H9 (cell line): ENCODE measurements at regions not wholly inside any gene's neighbourhood (a gene's known extent, or its start where the extent isn't known, plus 50 kb on each side); places are given as distances from the start of the nearest gene placed in this dataset.

Experiments
- DNase-seq: peaks from one replicate; pipeline ENCODE4 v3.0.0-alpha.2; 2017
- H2AFZ ChIP-seq: one replicate; pipeline ENCODE4 v1.6.1; 2013; ENCODE audit warnings: mild to moderate bottlenecking, low read length, control low read depth, moderate library complexity
- H2AK5ac ChIP-seq: 2 replicates; pipeline ENCODE4 v1.6.1; 2013; ENCODE audit warnings: low read length, control low read depth, mixed read lengths; ENCODE audit not compliant: insufficient read length
- H2BK120ac ChIP-seq: one replicate; pipeline ENCODE4 v1.6.1; 2013; ENCODE audit warnings: low read depth, mild to moderate bottlenecking, low read length, control low read depth, inconsistent platforms; ENCODE audit not compliant: poor library complexity, severe bottlenecking
- H2BK12ac ChIP-seq: 2 replicates; pipeline ENCODE4 v1.6.1; 2013; ENCODE audit warnings: low read length, control low read depth, mixed read lengths, low read depth; ENCODE audit not compliant: insufficient read length
- H2BK15ac ChIP-seq: 2 replicates; pipeline ENCODE4 v1.6.1; 2013; ENCODE audit warnings: low read depth, low read length, control low read depth
- H2BK20ac ChIP-seq: one replicate; pipeline ENCODE4 v1.6.1; 2013; ENCODE audit warnings: low read depth, mild to moderate bottlenecking, low read length, control low read depth, inconsistent platforms; ENCODE audit not compliant: poor library complexity, severe bottlenecking
- H2BK5ac ChIP-seq: 2 replicates; pipeline ENCODE4 v1.6.1; 2013; ENCODE audit warnings: low read length, control low read depth, mixed read lengths; ENCODE audit not compliant: insufficient read length
- H3K14ac ChIP-seq: 2 replicates; pipeline ENCODE4 v1.6.1; 2013; ENCODE audit warnings: low read length, control low read depth; ENCODE audit not compliant: insufficient read depth
- H3K18ac ChIP-seq: 2 replicates; pipeline ENCODE4 v1.6.1; 2013; ENCODE audit warnings: low read depth, mild to moderate bottlenecking, mixed read lengths, low read length, control low read depth; ENCODE audit not compliant: insufficient read length
- H3K23ac ChIP-seq: 2 replicates; pipeline ENCODE4 v1.6.1; 2013; ENCODE audit warnings: low read length, control low read depth, mixed read lengths, low read depth; ENCODE audit not compliant: insufficient read length
- H3K23me2 ChIP-seq: 2 replicates; pipeline ENCODE4 v1.6.1; 2013; ENCODE audit warnings: low read depth, mild to moderate bottlenecking, mixed read lengths, low read length, control low read depth; ENCODE audit not compliant: insufficient read length, poor library complexity, severe bottlenecking
- H3K27ac ChIP-seq: 2 replicates; pipeline ENCODE4 v1.5.1; 2013; ENCODE audit warnings: low read length, control low read depth, mixed read lengths, low read depth; ENCODE audit not compliant: insufficient read length
- H3K27me3 ChIP-seq: 2 replicates; pipeline ENCODE4 v1.6.1; 2013; ENCODE audit warnings: low read length, control low read depth, inconsistent platforms; ENCODE audit not compliant: insufficient read depth
- H3K4ac ChIP-seq: 2 replicates; pipeline ENCODE4 v1.6.1; 2013; ENCODE audit warnings: low read depth, mild to moderate bottlenecking, control low read depth, inconsistent platforms, low read length, moderate library complexity
- H3K4me1 ChIP-seq: 2 replicates; pipeline ENCODE4 v1.6.1; 2013; ENCODE audit warnings: low read length, control low read depth, inconsistent platforms; ENCODE audit not compliant: insufficient read depth
- H3K4me2 ChIP-seq: 2 replicates; pipeline ENCODE4 v1.6.1; 2013; ENCODE audit warnings: low read length, control low read depth, mixed read lengths; ENCODE audit not compliant: insufficient read length, insufficient read depth
- H3K56ac ChIP-seq: 2 replicates; pipeline ENCODE4 v1.6.1; 2013; ENCODE audit warnings: low read depth, mild to moderate bottlenecking, mixed read lengths, low read length, control low read depth; ENCODE audit not compliant: insufficient read length
- H3K79me1 ChIP-seq: 2 replicates; pipeline ENCODE4 v1.6.1; 2013; ENCODE audit warnings: low read depth, mild to moderate bottlenecking, moderate library complexity, low read length, control low read depth, inconsistent platforms; ENCODE audit not compliant: insufficient read depth, poor library complexity, severe bottlenecking
- H3K79me2 ChIP-seq: 2 replicates; pipeline ENCODE4 v1.6.1; 2013; ENCODE audit warnings: low read length, control low read depth, inconsistent platforms; ENCODE audit not compliant: insufficient read depth
- H3K9ac ChIP-seq: 2 replicates; pipeline ENCODE4 v1.6.1; 2013; ENCODE audit warnings: low read length, control low read depth, mixed read lengths; ENCODE audit not compliant: insufficient read length; ENCODE audit errors: extremely low read depth
- H3K9me3 ChIP-seq: one replicate; pipeline ENCODE4 v1.6.1; 2013; ENCODE audit warnings: low read depth, low read length, inconsistent platforms; ENCODE audit not compliant: control insufficient read depth
- H3T11ph ChIP-seq: one replicate; pipeline ENCODE4 v1.6.1; 2013; ENCODE audit warnings: mild to moderate bottlenecking, low read length, control low read depth, inconsistent platforms
- H4K20me1 ChIP-seq: one replicate; pipeline ENCODE4 v1.6.1; 2013; ENCODE audit not compliant: control insufficient read depth, insufficient read length, insufficient read depth
- H4K5ac ChIP-seq: 2 replicates; pipeline ENCODE4 v1.6.1; 2013; ENCODE audit warnings: low read depth, mild to moderate bottlenecking, mixed read lengths, low read length, control low read depth; ENCODE audit not compliant: insufficient read length
- H4K8ac ChIP-seq: replicated peaks from 2 replicates; pipeline ENCODE4 v1.6.1; 2013; ENCODE audit warnings: low read length, control low read depth, mixed read lengths, low read depth; ENCODE audit not compliant: insufficient read length
- H4K91ac ChIP-seq: 2 replicates; pipeline ENCODE4 v1.6.1; 2013; ENCODE audit warnings: low read depth, mild to moderate bottlenecking, moderate library complexity, mixed read lengths, low read length, control low read depth; ENCODE audit not compliant: insufficient read length
- H3K27ac Mint-ChIP-seq, 3 experiments: 2 replicates in 2 of 3; 3 replicates in 1 of 3; pipeline ENCODE4 v1.8.0; 2020 to 2021; ENCODE audit warnings: mixed read lengths in 3 of 3, mild to moderate bottlenecking in 1 of 3, moderate library complexity in 1 of 3
- H3K27me3 Mint-ChIP-seq: 2 replicates; pipeline ENCODE4 v1.8.0; 2021; ENCODE audit warnings: low read depth, mild to moderate bottlenecking, moderate library complexity, mixed read lengths
- H3K36me3 Mint-ChIP-seq, 3 experiments: 2 replicates in 2 of 3; 3 replicates in 1 of 3; pipeline ENCODE4 v1.8.0; 2020 to 2021; ENCODE audit warnings: low read depth in 3 of 3, mixed read lengths in 3 of 3; ENCODE audit not compliant: insufficient read depth in 1 of 3
- H3K4me1 Mint-ChIP-seq, 2 experiments: 2 replicates each; pipeline ENCODE4 v1.8.0; 2020; ENCODE audit warnings: mixed read lengths in 2 of 2
- H3K4me3 Mint-ChIP-seq, 2 experiments: 2 replicates in 1 of 2; 3 replicates in 1 of 2; pipeline ENCODE4 v1.8.0; 2020 to 2021; ENCODE audit warnings: mild to moderate bottlenecking in 2 of 2, mixed read lengths in 2 of 2, moderate library complexity in 1 of 2
- H3K9me3 Mint-ChIP-seq, 2 experiments: 2 replicates in 1 of 2; 3 replicates in 1 of 2; pipeline ENCODE4 v1.8.0; 2020; ENCODE audit warnings: mild to moderate bottlenecking in 2 of 2, mixed read lengths in 2 of 2, moderate library complexity in 1 of 2
- whole genome bisulfite sequencing: extraction: QIAGEN DNeasy Blood & Tissue Kit; methylation state at CpG from one replicate; pipeline ENCODE4 v1.1.7; 2013; ENCODE audit warnings: missing lambda C conversion rate, low lambda C conversion rate, mixed read lengths; ENCODE audit not compliant: insufficient read length; ENCODE audit errors: extremely low coverage; 5-methylcytosine and 5-hydroxymethylcytosine counted together
- TF ChIP-seq, protein P1 (sequence below): fragments of 200-600 bp; sonication (generic); conservative IDR thresholded peaks from 3 replicates; pipeline ENCODE4 v1.8.0; 2021; ENCODE audit warnings: antibody characterized with exemption, mild to moderate bottlenecking

- Mint-ChIP-seq H3K4me3 (no peak overlapping the region), H3K27ac (no peak overlapping the region; a peak in 2 of 7 replicates), H3K36me3 (peaks cover 14 to 34% (median 28%) of the 10 kb centered on the region in 3 experiments), H3K9me3 (peaks cover 15 to 20% of the 10 kb centered on the region in 2 experiments; a peak in 4 of 5 replicates), H3K27me3 (no peaks in the 10 kb centered on the region), H3K4me1 (peaks cover 12 to 16% of the 10 kb centered on the region in 2 experiments)
- Histone ChIP-seq H2BK20ac (no peak overlapping the region), H3K27me3 (no peaks in the 10 kb centered on the region), H4K5ac (no peak overlapping the region), H3K4me2 (no peak overlapping the region), H2BK5ac (no peak overlapping the region), H2BK15ac (no peak overlapping the region), H3K9ac (no peak overlapping the region), H4K91ac (no peak overlapping the region), H3K79me2 (no peaks in the 10 kb centered on the region), H4K20me1 (no peaks in the 10 kb centered on the region), H2BK12ac (no peak overlapping the region), H3K23ac (no peak overlapping the region), H3K14ac (peak overlapping the region; percentile 44; the same call in 1 of the 2 replicates), H3K79me1 (no peaks in the 10 kb centered on the region), H4K8ac (no peak overlapping the region), H3K9me3 (no peaks in the 10 kb centered on the region), H2BK120ac (no peak overlapping the region), H3K4ac (no peak overlapping the region), H3K27ac (no peak overlapping the region), H3K56ac (no peak overlapping the region), H3K23me2 (no peaks in the 10 kb centered on the region), H2AFZ (no peak overlapping the region), H2AK5ac (no peak overlapping the region), H3K4me1 (peaks cover 3% of the 10 kb centered on the region; the same call in 1 of the 2 replicates), H3K18ac (no peak overlapping the region), H3T11ph (no peak overlapping the region)
- WGBS, result no CpG with 5 or more reads among the region's 5 CpGs
- no peak for DNase-seq
- TF ChIP-seq, protein P1, sequence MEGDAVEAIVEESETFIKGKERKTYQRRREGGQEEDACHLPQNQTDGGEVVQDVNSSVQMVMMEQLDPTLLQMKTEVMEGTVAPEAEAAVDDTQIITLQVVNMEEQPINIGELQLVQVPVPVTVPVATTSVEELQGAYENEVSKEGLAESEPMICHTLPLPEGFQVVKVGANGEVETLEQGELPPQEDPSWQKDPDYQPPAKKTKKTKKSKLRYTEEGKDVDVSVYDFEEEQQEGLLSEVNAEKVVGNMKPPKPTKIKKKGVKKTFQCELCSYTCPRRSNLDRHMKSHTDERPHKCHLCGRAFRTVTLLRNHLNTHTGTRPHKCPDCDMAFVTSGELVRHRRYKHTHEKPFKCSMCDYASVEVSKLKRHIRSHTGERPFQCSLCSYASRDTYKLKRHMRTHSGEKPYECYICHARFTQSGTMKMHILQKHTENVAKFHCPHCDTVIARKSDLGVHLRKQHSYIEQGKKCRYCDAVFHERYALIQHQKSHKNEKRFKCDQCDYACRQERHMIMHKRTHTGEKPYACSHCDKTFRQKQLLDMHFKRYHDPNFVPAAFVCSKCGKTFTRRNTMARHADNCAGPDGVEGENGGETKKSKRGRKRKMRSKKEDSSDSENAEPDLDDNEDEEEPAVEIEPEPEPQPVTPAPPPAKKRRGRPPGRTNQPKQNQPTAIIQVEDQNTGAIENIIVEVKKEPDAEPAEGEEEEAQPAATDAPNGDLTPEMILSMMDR, result no peak
These were observed 402.4 kb downstream of the SRGAP2C start for GRCh38 chr1:121587230-121587569.
